Posterior vena cava (tissue), 2 donors: ENCODE measurements at regions not wholly inside any gene's neighbourhood (a gene's known extent, or its start where the extent isn't known, plus 50 kb on each side); places are given as distances from the start of the nearest gene placed in this dataset.

Source experiments
- DNase-seq: peaks from one replicate; pipeline ENCODE4 v3.0.0-alpha.2; 2020; ENCODE audit warnings: low spot score
- intact Hi-C, 2 donors: fragments of 100-400 bp; cut with DNase I; formaldehyde crosslinking; loops; one replicate each; pipeline versions ENCODE4 v1.14.1 to v1.14.2; 2022 to 2023
- donor health status: DM: yes; HTN: yes; CAD: no.
- donor health status: DM: yes; HTN: yes; CAD: no.

DNA sequence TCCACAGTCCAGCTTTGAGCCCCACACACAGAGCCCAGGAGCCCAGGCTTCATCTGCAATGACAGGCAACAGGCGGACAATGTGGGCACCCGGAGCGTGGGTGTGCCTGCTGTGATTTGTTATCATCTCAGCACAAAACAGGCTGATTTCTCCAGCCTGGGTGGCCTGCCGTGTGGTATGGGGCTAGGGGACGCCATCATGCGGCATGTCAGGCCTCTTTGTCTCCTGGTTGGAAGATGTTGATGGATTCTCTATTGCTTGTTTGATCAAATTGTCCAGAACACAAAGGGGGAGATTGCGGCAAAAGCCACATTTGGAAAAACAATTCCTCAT is 147.1 kb downstream of the KIF26A start:
- intact Hi-C loops = no loop called here
- DNase-seq = no peak

DNA sequence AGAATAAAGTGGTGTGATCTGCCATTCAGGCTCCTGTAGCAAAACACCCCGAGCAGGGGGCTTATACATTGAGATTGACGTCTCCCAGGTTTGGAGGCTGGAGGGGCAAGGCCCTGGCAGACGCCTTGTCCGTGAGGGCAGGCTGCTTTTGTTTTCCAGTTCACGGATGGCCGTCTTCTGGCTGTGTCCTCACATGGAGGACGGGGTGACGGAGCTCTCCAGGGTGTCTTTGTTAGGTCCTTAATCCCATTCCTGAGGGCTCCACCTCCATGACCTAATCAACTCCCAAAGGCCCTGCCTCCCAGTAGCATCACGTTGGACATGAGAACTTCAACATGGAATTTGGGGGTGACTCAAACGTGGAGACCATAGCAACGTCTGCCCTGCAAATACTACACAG is 147.7 kb downstream of the KIF26A start:
- intact Hi-C loops = no loop called here
- peak; percentile 60 for DNase-seq

DNA sequence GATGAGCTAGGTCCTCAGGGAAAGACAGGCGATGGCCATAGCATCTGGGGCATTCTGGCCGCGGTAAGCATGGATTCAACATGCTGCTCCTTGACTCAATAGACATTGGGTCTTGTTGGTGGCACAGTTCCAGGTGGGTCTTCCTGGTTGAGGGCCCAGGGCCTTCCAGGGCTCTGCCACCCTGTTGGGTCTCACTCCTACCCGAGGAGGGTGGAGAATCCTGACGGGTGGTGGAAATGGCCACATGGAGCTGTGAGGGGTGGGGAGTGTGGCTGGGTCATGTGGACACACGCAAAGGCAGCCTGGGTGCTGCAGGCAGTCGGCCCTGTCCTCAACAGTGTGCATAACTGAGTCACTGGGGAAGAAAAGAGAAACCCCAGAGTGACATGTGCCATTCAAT is 148.1 kb downstream of the KIF26A start:
- peak; percentile 38 for DNase-seq
- intact Hi-C loops = no loop called here

DNA sequence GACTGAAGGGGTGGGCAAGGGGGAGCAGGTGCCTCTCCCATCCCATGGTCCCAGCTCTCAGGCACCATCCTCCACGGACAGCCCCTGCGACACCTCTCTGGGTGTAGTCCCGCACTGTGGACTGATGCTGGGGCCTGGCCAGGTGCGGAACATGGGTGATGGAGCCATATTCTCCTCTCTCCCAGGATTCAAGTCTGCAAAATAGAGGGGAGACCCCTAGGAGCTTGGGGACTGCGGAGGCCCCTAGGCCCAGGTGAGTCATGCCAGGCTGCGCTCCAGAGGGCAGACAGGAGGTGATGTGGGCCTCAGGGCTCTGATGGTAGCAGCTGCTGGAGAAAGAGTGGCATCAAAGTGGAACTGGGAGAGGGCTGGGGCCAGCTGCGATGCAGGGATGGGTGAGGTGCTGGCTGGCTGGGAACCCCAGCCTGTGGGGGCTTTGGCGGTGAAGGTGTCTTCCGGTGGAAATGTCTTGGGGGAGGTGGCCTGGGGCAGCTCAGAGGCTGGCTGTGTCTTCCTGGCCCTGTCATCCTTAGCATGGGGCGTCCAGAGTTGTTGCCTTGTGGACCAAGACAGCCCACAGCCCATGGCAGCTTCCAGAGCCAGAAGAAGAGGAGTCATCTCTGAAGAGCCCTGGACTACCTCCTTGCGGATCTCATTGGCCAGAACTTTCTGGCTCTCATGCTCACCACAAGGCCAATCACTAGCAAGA is 149.1 kb downstream of the KIF26A start:
- intact Hi-C loops = no loop called here

DNA sequence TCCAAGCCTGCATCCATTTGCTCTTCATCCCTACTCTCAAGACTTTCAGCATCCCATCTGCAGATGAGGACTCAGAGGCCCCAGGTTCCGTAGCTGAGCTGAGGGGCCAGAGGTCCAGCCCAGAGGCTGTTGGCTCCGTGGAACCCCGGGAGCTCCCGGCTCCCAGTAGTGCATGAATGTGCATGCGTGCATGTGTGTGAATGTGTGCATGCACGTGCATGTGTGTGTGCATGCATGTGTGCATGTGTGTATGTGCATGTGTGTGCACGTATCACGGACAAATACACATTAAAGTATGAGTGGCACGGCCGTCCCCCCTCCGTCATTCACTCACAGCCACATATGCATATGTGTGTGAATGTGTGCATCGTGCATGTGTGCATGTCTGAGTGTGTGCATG is 149.9 kb downstream of the KIF26A start:
- DNase-seq = peak; percentile 34
- intact Hi-C loops = no loop called here

More for the DNA sequence above, 149.1 kb downstream of the KIF26A start:
- DNase-seq = peak; percentile 77

DNA sequence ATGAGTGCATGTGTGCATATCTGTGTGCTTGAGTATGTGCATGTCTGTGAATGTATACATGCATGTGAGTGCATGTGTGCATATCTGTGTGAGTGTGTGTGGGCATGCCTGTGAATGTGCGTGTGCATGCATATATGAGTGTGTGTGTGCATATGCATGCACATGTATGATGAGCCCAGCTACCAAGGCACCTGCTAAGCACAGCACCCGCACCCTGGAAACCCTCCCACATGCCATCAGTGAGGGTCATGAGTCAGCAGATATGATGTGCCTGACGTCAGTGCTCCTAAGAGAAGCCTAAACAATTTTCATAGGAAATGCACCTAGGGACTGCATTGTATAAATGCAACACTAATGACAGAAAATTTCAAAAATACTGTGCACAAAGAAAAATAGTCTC is 151.1 kb downstream of the KIF26A start:
- no peak for DNase-seq
- intact Hi-C loops = no loop called here

DNA sequence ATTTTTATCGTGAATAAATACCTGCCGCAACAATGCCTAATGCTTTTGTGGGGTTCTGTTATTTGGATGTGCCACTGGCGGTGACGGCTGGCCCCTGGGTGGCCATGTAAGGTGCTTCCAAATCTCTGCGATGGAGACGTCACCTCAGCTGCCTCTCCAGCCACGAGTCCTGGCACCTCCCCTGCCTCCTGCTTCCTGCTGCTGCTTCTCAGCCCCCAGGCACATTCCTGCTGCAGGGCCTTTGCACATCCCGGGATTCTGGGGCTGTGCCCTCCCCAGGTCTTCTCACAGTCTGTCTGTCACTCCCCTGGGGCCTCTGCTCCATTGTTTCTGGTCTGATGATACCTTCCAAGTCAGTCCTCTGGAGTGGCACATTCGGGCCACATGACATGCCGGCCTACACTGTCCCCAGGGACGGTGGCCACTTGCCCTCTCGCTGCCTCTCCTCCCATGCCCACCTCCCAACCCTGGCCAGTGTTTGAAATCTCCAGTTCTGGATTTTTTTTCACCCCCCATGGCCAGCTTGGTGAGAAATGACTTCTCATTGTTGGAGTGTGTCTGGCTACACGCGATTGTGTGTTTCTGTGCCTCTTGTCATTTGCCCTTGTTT is 151.8 kb downstream of the KIF26A start:
- intact Hi-C loops = no loop called here
- peak; percentile 54 for DNase-seq

DNA sequence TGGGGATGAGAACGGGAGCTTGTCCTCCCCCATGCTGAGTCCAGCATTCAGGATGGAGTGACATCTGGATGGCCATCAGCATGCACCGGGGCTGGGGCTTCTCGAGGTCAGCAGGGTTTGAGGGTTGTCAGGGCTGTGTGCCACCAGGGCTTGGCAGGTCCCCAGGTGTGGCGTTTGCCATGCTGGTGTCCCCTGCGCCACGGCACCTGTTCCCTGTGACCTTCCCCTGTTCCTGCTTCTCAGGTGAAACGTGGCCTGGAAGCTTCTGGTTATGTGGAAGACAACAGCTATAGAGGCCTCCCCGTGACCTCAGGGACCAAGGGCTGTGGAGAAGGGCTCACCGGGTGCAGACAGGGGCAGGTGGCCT is 152.4 kb downstream of the KIF26A start:
- peak; percentile 60 for DNase-seq
- intact Hi-C loops = no loop called here

DNA sequence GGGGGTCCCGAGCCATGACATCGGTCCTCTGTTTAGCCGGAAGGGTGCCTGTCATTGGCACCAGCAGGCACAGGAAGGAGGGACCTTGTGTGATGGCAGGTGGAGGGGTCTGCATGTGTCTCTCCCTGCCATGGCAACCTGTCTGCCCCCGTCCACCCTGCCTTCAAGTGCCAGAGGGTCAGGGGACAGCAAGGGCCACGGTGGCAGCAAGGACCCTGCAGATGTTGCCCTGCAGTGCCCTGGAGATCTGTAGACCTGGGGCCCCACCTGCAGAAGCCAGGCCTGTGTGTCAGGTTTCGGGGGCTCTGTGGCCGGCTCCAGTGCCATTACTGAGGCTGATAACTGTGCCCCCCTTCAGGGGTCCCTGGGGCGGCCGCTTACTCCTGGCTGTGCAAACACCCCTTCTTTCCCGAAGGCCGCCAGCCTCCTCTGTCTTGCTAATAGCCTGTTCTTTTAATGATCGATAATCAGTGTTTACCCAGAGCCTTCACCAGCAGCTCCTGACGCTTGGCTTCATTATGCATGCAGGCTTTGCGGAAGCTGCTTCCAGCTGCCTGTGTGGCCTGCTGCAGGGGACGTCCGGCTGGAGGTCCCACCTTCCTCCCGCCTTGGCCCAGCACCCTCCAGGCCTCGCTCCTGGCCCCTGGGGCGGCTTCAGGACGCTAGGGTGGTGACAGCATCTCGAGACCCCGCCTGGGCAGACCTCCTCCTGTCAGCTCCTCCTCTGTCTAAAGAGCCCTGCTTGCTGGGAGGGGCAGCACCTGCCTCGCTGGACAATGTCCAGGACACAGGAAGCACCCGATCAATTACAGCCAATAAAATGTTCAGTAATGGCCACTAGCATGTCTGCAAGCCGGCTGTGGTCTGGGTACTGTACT is 153.0 kb downstream of the KIF26A start:
- peak; percentile 72 for DNase-seq
- intact Hi-C loops = no loop called here

DNA sequence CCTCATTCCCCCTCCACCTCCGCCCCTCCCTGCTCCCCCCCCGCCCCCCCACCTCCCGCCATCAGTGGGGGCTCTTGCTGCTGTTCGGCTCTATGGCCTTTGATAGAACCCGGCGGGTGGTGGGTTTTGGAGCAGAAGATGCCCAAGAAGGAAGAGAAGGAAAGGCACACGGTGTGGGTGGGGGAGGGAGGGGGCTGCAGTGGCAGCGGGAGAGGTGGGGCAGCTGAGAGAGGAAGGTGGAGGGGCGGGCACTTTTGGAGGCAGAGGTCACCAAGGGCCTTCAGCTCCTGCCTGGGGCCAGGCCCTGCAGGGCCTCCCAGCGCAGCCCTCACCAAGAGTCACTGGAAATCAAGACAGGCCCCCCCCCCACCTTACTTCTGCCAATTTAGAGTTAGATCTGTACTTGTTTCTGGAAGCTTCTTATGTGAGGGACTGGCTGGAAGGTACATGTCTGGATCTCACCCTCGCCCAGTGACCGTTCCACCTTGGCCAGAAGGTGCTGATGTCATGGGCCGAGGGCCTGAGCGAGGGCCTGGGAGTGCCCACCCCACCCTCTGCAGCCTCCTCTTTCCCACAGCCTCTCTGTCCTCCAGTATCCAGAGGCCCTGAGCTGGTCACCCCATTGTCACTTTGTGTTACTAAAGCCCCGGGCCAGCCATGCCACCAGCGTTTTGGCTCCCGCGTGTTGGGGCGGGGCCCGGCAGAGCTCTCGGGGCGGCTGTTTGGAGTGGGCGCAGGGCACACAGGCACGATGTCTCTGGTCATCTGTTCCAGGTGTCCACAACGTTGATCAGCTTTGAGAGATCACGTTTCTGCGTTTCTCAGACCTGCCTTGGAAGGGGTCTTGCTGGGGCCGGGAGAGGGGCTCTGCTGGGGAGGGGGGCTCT is 153.9 kb downstream of the KIF26A start:
- DNase-seq = peak; percentile 58

DNA sequence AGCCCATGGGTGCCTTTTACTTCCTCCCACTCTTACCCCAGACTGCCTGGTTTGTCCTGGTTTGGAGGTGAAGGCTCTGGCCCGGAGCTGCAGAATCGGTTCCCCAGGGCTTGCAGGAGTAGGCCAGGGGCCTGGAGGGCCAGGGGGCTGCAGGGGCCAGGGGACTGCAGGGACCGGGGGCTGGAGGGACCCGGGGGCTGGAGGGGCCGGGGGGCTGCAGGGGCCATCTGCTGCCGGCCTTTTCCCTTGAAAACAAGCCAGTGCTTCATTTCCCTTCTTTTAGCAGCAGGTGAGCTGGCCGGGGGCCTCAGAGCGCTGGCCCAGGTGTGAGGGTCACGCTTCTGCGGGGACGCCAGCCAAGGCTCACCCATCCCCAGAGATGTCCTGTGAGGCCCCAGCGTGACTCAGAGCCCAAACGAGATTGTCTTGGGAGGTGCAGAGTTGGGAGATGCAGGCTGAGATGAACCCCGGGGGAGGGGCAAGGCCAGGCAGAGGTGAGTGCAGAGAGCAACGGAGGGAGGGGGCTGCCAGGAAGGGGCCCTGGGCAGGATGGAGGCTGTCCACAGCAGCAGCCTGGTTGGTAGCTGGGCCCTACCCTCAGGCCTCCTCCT is 154.9 kb downstream of the KIF26A start:
- DNase-seq = peak; percentile 63
- intact Hi-C loops = no loop called here

More for the DNA sequence above, 153.9 kb downstream of the KIF26A start:
- intact Hi-C loops = loop anchor here in 1 of 2 donors (1.0 kb wide), 1 partner anchor 42 kb away; no protein-coding TSS in a partner anchor

DNA sequence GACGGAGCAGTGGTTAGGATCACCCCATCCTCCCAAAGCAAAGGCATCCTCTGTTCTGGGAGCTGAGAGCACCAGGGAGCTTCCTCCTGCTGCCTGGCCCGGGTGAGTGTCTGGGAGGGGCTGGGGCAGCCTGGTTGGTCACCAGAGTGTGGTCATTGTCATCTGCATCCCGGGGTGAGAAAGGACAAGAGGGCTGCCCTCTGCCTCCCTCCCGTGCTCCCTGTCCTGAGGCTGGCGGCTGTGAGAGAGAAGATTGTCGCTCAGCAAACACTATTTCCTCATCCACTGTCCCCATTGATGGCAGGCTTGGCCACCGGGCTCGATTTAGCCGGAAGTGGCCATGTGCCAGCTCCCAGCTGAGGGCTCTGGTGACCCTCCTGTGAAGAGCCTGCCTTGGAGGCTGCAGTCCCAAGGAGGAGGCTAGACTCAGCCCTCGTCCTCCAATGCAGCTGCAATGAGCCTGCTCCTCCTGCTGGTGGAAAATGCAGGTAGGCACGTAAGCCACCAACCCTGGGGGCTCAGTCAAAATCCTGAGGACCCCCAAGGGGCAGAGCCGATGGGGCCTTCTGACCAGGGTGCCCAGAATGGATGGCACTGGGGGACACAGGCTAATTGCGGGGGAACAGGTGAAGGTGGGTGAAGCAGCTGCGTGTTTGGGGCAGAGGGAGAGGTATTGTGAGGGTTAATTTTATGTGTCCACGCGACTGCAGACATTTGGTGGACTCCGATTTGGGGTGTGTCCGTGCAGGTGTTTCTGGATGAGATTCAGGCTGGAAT is 155.7 kb downstream of the KIF26A start:
- peak; percentile 72 for DNase-seq
- intact Hi-C loops = no loop called here

DNA sequence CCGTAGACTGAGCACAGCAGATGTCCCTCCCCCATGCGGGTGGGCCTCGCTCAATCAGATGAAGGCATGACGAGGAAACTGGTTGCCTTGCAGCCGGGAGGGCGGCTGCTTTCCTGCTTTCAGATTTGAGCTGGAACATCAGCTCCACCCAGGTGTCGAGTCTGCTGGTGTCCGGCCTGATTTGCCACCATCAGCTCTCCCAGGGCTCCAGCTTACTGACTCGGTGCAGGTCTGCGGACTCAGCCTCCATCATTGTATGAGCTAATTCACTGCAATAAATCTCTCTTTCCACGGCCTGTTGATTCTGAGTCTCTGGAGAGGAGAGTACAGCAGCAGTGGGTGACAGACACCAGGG is 156.2 kb downstream of the KIF26A start:
- intact Hi-C loops = no loop called here
- DNase-seq = peak; percentile 70

DNA sequence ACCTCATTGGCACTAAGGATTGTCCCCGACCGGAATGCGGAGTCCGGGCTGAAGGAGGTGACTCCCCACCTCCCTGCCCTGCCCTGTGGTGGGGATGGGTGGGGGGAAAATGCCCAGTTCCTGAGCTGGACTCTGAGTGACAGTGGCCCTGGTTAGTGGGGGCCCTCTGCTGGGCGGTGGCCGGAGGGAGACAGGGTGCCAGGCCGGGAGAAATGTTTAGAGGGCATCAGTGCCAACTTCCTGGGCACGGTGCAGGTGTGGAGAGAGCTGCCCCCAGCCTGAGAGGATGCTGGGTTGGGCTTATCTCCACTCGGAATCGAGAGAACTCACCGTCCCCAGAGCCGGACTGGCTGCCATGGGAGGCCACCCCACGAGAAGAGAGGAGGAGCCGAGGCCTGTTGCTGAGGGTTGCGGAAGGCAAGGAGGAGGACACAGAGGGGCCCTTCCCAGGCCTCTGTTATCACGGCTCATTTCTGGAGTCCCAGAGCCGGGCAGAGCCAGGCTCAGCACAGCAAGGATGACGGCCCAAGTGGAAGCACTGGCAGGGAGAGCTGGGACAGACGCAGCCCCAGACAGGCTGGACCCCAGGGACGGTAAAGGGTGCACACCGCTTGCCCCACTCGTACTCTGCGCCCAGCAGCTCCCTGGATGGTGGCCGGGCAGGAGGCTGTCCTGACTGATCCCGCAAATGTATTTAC is 156.7 kb downstream of the KIF26A start:
- intact Hi-C loops = no loop called here
- peak; percentile 69 for DNase-seq

DNA sequence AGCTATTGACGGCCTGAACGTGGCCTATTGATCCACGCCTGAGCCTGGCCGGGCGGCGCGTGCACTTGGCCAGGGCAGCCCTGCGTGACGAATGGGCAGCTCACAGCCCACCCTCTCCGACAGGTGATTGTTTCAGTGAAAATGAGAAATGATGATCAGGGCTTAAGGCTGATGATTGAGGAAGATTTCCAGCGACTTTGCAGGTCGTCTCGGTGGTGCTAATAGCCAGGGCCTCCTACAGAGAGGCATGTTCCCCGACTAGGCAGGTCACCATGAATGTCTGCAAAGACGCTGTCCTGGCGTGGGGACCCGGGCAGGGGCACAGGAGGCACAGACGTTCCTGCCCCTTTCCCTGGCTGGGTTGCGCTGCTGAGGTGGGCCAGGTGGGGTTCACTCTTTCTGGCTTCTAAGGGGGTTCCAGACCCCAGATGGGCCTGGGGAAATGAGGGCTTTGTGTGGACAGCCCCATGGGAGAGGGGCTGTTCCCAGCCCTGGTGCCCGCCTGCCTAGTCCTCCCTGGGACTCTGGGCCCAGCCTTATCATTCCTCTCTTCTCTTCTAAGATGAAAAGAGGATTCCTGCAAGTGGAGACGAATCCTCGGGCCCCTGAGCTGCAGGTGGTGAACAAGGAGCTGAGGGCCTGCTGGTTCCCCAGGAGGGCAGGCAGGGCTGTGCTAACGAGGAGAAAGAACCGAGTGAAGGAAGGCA is 157.4 kb downstream of the KIF26A start:
- peak; percentile 64 for DNase-seq
- intact Hi-C loops = no loop called here

DNA sequence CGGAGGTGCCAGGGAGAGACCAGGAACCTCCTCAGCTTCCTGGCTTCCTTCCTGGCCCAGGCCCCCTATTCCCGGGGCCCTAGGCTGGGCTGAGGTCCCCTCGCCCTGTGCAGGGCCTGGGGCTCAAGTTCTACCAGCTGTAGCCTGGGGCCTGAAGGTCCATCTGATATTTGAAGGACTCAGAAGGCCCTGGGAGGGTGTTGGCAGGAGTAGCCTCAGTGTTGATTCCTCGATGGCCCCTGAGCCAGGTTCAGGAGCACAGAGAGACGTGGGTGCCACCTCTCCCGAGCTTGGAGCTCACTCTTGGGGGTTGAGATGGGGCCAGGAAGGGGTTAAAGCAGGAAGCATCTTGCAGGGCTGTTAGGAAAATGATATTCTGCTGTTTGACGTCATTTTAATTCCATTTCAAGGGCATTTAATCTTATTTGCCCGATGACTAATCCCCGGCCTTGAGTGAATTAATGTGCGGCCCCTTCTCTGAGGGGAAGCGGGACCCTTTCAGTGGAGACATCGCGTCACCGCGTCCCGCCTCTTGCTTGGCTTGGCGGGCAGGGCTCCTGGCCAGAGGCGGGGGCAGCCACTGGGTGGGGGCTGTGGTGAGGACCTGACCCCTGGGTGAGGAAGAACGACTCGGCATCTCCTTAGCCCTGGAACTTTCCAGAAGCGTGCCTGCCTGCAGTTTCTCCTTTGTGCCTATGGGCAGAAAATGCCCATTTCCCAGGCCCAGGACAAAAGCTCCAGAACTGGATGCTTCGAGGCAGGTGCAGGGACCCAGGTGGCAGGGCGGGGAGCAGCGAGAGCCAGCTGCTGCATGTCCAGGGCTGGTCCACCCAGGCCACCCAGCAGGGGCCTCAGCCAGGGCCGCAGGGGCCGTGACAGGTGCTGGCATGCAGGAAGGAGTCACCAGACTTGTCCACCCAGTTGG is 158.3 kb downstream of the KIF26A start:
- DNase-seq = peak; percentile 80
- intact Hi-C loops = no loop called here
